Prostate gland (tissue), 2 donors: ENCODE measurements at regions not wholly inside any gene's neighbourhood (a gene's known extent, or its start where the extent isn't known, plus 50 kb on each side); places are given as distances from the start of the nearest gene placed in this dataset.

Experiments
- CTCF ChIP-seq, 4 experiments: fragments of 200-600 bp in 2 of 4; fragments of 450-650 bp in 2 of 4; sonication (generic) in 2 of 4; IDR thresholded peaks; 1 replicate in 3 of 4; 2 replicates in 1 of 4; pipeline ENCODE4 v1.5.1; 2016 to 2019; ENCODE audit warnings: antibody characterized with exemption in 4 of 4, mild to moderate bottlenecking in 2 of 4, moderate library complexity in 2 of 4
- POLR2A ChIP-seq: fragments of 450-650 bp; IDR thresholded peaks from one replicate; pipeline ENCODE4 v1.6.1; 2016; ENCODE audit warnings: antibody characterized with exemption, mild to moderate bottlenecking

DNA sequence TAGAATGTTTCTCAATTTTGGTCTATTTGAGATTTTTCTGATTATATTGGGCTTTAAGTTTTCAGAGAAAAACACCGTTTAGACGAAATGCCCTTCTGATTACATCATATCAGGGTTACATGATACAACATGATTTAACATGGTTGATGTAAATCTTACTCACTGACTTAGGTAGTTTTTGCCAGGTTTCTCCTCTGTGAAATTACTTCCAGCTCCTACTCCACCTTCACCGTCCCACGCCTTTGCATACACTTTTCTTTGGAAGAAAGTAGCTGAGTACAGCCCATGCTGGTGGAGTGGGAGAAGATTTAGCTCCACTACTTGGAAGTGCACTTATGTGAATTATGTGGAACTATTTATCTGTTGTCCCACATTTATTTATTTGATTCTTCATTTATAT lies 433.2 kb upstream of the KLHL1 start:
- TF ChIP-seq CTCF (IDR thresholded peaks at IDR 0.05) = no peak
- TF ChIP-seq POLR2A = no peak
